Fibroblast of skin of scalp (primary cell): ENCODE measurements at regions not wholly inside any gene's neighbourhood (a gene's known extent, or its start where the extent isn't known, plus 50 kb on each side); places are given as distances from the start of the nearest gene placed in this dataset.
A peak's percentile ranks its signal among the peaks of the same experiment; 100 is the strongest.

Experiments used
- DNase-seq: peaks from one replicate; pipeline ENCODE4 v3.0.0-alpha.2; 2013

DNA sequence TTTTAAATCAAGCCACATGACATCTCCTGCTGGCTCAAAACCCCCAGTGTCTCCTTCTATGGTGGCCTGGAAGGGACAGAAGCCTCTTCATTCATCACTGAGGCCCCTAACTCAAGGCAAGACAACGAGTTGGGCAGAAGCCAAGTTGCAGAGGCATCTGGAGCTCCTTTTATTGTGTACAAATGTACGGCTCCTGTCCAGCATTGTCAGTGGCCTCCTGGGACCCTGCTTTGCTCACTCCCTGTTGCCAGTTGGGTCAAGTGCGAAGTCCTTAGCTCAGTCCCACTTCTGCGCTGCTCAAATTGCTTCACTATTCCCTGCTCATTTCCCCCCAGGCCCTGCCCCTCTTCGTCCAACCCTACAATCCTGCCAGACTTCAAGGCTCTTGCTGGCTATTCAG is 181.2 kb upstream of the PMEPA1 start:
- no peak for DNase-seq

DNA sequence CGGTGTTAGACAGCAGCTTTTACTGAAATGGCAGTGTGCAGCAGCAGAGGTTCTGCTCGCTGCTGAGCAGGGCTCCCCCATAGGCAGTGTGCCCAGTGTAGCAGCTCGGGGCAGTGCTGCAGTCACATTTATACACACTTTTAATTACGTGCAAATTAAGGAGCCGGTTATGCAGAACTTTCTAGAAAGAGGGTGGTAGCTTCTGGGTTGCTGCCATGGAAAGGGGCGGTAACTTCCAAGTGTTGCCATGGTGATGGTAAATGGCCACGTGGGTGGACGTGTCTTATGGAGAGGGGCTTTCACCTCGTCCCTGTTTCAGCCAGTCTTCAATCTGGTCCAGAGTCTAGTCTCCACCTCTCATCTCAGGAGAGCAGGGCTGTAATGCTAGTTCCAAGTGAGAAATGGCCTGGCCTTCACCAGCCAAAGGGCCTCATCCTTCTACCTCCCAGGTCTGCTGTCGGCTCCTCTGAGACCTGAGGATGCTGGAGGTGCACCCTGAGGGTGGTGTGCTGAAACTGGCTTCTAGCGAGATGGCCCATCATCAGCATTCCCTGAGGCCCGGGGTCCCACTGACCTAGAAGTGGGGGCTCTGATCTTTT is 180.5 kb upstream of the PMEPA1 start:
- no peak for DNase-seq

DNA sequence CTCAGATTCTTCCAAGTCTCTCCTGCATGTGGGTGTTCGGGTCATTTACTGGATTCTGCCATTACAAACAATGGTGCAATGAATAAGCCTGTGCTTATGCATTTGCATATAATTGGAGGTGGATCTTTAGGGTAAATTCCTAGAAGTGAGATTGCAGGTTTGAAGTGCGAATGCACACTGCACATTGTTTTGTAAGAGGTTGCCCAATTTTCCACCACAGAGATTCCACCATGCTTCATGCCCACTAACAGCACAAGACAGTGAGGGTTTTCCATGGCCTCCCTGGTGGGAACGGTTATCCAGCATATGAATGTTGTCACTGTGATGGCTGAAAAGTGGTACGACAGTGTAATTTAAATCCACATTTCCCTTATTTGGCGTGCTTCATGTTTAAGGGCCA is 178.8 kb upstream of the PMEPA1 start:
- DNase-seq: no peak

DNA sequence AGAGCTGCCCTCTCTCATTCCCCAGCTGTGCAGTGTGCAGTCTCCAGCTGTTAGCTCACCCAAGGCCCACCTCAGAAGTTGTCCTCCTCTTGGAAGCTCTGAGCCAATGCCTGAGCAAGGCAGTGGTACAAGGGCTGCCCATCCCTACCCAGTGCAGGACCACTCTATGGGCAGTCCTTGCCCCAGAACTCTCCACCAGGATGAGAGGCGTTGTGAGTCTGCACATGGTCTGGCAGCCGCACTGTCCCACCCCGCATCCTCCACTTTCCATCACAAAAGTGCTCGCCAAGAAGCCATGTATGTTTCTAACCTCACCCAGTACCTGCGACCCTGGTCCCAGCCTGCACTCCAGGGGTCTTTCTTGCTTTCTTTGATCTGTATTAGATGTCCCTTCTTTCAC is 175.1 kb upstream of the PMEPA1 start:
- DNase-seq: no peak

DNA sequence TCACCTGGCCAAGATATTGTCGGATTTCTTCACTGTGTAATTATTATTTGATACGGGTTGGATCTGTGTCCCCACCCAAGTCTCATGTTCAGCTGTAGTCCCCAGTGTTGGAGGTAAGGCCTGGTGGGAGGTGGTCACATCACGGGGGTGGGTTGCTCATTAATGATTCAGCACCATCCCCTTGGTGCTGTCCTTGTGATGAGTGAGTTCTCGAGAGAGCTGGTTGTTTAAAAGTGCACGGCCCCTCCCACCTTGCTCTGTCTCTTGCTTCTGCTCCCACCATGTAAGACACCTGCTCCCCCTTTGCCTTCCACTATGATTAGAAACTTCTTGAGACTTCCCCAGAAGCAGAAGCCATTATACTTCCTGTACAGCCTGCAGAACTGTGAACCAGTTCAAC is 173.9 kb upstream of the PMEPA1 start:
- no peak for DNase-seq

DNA sequence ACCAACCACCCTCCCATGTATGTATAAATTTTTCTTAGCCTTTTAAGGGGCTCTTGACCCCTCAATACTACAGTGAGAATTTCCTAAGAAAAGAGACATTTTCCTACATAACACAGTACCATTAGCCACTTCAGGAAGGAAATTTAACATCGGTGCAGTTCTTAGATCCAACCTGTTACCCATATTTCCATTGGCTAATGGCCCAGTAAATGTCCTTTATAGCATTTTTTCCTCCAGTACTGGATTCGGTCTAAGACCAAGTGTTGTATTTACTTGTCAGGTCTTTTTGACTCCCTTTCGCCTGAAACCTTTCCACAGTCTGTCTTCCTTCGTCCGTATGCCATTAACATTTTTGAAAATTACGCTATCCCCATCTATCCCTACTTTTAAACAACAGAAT is 173.4 kb upstream of the PMEPA1 start:
- DNase-seq: no peak

DNA sequence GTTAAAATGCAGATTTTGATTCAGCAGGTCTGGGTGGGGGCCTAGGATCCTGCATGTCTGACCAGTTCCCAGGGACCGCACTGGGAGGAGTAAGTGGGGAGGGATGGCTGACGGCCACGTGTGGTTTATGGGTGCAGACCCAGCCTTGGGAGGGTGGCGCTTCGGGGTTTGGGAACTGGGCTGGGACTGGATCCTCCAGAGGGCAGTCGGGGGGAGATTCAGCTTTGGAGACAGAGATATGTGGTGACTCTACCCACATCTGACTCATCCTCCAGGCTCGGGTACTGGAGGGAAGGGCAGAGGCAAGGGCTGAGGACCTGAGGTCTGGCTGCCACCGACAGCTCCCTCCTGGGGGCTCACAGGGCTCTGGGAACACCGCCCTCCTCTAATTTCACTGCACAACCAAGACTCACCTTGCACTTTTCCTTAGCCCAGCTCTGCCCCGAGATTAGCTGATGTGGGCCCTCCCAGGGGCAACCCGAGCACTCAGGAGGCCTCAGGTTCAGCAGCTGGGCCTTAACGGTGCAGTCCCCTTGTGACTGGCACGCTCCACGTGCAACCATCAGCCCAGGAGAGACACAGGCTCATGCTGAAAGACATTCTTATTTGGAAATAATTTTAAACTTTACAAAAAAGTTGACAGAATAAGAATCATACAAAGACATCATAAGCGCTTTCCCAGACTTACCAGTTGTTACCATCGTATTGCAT is 172.8 kb upstream of the PMEPA1 start:
- DNase-seq: peak; percentile 74

DNA sequence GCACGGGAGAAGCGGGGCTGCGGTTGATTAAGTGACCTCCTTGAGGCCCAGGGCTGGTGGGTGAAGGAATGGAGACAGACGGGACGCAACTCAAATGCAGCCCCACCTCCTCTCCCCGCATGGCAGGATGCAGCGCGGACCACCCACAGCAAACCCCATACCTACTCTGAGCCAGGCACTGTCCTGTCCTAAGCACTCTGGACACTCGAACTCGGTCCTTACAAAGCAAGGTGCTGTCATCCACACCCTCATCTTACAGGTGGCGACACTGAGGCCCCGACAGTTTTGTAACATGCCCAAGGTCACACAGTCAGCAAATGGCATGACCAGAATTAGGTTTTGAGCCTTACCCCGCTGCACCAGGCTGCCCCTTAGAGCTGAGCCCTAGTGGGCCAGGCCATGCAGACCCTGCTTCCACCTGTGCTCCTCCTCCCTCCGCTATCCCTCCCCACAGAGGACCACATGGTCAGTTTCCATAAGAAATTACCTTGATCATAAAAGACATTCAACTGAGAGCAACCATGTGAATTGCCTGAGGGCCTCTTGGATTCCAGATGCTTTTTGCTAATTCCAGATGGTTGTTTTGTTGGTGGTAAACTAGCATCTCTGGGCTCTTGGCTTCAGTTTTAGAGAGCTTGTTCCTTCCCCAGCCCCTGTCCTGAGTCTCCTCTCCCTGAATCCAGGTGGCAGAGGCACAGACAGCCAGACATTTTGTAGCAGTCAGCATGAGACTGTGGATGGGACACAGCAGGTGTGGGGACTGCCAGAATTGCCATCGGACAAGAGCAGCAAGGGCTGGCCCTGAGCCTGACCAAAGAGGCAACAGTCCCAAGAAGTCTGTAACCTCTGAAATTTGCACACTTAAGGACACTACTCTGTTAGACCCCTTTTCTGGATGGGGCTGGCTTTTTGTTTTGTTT is 171.9 kb upstream of the PMEPA1 start:
- DNase-seq: no peak

DNA sequence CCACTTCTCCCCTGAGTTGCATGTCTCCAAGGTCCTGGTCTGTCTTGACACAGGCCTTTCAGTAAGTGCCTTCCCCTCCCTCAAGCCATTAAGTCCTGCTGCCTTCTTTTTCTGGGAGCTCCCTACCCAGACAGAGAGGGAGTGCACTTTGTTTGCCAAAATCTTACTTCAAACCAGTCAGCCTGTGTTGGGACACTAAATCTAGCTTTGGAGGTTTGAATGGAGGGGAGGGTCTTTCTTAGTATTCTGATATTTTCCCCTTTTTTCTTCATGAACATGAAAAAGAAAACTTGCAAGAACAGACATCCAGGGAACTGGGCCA is 170.7 kb upstream of the PMEPA1 start:
- no peak for DNase-seq

DNA sequence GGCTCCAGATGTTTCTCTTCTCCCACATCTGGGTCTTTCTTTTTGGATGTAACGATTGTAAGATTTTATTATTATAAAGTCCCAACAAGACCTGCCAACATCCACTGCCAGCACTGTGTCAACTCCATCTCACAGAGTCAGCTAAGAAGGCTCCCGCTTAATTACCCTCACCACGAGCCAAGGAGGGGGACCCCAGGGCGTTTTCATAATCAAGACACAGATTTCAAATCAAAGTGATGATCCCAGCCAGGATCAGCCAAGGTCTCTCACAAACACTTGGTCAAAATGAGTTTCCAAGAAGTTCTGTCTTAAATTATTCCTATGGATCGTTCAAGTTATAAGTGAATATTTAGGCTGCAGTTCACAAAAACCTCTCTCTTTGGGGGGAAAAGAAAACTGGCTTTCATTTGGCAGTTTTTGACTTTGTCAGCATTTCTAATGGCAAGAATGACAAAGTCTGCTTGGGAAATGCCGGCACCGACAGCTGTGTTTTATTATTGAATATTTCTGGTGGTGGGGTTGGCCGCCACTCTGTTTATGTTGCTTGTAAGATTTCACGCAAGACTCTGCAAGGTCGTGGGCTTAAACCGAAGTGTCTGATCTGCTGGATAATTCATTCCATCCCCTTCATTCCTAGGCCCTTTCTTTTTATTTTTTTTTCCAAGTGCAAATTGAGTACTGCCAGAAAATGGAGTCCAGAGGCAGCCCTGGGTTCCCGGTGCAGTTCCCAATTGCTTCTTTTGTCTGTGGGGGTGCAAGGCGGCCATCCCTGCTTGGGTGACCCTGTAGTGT is 170.2 kb upstream of the PMEPA1 start:
- peak; percentile 91 for DNase-seq

DNA sequence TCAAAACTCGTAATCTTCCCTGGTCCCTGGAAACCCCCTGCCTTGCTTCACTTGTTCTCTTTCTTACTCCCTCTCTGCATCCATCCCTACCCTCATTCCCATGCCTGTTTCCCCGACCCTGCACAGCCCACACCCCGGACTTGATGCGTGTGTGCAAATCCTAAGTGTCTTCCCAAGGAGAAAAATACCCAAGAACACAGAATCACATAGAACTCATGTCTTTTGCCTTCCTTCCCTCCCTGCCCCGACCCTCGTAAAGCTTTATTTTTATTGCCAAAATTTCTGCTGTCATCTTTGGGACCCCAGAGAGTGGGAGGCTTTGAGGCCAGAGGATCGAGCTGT is 169.6 kb upstream of the PMEPA1 start:
- DNase-seq: no peak

DNA sequence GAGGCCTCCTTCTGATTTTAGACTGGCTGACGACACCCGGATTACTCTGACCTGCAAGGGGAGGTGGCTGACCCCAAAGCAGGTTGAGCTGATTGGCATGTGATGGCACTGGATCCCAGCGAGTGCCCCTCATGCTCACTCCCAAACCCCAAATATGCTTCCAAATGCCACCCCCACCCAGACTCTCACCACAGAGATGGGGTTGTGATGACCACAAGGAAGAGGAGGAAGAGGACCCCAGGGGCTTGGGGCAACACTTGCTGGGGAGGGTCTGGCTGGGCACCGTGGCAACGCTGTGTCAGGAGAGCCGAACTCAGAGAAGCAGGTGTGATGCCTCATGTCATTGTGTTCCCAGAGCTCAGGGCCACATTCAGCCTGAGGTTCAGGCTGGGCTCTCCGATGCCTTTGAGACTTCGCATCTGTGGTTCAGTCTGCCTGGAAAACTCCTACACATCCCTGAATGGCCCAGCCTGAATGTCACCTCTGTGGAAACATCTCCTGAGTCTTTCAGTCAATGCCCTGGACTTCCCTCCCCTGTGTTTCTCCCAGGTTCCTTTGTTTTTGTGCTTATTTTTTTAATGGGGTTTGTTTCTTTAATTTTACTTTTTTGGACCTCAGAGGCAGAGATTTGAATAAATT is 169.1 kb upstream of the PMEPA1 start:
- no peak for DNase-seq

DNA sequence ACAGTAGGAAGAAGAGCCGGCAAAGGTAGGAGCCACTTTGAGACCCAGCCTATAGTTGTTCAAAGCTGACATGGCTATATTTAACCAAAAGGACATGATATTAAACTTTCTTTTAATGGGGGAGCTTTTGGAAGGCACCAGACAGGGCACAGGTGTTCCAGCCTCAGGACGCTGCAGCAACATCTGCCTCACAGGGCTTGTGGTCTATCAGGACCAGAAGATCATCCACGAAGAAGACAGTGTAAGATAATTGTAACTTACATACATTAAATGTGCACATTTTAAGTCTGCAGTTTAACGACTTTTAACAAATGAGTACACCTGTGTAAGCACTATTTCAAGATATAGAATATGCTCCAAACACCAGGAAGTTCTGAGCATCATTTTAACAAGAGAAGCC is 168.2 kb upstream of the PMEPA1 start:
- DNase-seq: no peak

DNA sequence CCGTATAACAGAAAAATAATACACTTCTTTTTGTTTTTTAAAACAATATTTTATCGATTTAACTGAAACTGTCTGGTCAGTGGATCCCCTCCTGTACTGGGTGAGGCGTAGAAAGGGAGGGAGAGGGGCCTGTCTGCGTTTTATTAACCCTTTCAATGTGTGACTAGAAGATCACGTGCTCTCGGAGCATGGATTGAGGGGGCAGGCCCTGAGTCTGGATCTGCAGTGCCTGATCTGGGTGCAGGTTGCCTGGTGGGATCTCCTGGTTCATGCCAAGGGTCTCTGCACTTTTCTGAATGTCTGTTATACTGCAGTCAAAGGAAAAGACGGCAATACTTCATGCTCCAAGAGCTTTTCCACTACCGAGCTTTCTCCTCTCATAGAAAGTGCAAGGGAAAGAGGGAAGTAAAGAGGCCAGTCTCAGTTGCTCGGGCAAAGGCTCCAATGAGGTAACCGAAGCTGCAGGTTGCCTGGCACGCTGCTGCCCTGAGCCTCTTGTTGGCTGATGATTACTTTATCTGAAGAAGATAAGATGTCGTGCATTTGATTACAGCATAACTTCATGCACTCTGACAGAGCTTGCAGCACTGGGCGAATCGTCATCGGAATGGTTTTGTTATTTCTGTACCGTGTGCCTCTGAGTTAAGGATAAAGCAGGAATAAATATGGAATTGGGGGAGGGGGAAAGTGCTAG is 167.5 kb upstream of the PMEPA1 start:
- no peak for DNase-seq

DNA sequence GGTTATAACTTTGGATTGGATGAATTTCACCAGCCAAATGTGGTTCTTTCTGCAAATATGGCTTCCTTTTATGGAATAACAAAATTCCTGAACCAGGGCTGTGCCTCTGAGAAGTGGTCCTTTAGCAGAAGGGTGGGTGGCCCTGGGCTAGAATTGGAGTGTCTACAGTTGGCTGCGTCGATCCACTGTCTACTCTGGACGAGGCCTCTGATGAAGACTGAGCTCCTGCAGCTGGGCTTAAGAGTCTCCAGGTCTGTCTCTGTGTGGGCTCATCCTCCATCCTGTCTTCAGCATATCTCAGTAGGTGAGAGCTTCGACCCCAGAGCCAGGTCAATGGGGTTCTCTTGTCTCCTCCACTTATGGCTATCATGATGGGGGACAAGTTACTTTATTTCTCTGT is 166.3 kb upstream of the PMEPA1 start:
- no peak for DNase-seq

DNA sequence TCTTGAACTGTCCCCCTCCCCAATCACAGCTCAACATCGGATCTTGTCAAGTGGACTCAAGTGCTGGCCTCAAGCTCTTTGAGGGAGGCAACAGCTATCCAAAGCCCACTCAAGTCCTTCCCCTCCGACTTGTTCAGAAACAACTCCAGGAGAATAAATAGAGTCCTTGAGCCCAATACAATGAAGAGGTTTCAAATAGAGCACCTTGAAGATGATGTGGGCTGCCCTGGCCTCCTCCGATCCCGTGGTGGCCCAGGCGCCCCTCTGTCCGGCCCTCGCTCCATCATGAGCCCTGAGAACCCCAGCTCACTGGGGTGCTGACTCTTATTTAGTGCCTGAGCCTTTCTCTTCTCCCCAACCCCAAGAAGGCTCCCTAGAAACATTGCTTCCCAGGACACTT is 164.3 kb upstream of the PMEPA1 start:
- DNase-seq: no peak

DNA sequence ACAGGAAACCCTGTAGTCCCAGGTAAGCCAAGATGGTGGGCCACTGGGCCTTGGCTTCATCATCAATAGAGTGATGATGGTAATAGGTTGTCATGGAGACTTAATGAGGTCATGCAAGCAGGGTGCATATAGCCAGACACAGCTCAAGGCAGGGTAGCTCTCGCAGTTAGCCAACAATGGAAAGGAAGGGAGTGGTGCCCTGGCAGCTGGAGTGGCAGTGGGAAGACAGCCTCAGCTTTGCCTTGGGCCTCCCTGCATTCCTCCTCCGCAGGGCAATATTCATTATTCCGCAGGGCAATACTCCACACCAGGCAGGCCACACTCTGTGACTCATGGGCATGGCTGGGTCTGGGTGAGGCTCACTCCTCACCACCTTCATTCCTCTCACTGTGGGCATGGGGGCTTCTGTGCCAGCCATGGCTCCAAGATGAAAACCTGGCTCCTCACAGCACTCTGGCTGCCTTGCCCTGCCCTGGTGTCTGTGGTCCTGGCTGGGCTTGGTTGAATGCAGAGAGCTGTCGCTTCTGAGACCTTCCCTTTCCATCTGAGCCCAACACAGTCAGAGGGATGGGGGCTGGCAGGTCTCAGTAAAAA is 163.1 kb upstream of the PMEPA1 start:
- no peak for DNase-seq

DNA sequence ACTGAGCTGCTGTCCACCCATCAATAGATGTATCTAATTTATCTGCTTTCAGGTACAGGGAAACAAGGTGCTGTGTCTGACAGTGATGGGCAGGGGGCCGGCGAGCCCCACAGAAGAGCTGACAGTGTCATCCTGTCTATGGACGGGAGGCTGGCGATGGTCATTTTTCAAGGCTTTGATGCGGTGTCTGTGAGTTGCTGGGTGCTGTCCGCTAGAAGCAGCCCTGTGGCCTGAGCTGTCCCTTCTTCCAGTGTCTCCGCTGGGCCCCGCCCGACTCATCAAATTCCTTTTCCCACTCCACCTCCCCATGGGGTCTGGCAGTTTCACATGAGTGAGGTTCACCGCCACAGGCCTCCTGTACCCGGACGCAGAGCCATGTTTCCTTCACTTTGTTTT is 161.4 kb upstream of the PMEPA1 start:
- DNase-seq: no peak

DNA sequence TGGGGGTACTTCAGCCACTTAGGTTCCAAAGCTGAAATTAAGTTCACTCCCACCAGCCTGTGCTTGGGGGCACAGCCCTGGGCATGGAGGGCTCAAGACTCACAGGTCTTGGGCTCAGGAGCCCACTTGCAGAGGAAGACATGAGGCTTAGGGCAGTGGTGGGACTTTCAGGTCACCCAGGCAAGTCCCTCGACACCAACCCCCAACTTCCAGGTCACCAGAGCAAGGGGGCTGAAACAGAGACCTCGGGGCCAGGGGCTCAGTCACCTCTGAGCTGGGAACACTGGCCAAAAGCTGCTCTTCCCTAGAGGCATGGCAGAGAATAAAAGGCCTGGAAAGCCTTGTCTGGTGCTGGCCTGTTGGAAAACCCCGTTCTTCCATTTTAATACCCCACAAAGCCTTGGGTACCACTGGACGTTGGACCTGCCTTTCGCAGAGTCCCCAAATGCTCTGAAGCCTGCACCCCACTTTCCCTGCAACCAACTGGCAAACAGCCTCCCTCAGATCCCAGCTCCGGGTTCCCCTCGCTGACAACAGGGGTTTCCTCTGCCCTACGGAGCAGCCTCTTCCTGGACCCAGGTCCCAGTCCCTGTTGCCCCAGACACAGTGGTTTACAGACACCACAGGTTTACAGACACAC is 160.9 kb upstream of the PMEPA1 start:
- no peak for DNase-seq

DNA sequence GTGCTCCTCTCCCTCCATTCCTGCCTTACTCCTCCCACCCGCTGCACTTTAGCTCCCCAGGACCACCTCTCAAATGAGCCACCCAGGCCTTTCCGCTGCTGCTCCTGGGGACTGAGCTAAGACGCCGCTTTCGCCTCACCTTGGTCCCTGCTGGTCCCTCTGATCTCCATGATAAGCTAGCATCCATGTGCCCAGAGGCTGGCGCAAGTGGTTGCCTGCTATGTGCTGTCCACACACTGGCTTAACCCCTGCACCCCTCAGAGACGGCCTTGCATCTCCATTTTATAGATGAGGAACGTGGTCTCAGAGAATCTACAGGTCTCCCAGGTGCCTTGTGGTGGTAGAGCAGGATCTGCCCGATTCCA is 160.1 kb upstream of the PMEPA1 start:
- no peak for DNase-seq

DNA sequence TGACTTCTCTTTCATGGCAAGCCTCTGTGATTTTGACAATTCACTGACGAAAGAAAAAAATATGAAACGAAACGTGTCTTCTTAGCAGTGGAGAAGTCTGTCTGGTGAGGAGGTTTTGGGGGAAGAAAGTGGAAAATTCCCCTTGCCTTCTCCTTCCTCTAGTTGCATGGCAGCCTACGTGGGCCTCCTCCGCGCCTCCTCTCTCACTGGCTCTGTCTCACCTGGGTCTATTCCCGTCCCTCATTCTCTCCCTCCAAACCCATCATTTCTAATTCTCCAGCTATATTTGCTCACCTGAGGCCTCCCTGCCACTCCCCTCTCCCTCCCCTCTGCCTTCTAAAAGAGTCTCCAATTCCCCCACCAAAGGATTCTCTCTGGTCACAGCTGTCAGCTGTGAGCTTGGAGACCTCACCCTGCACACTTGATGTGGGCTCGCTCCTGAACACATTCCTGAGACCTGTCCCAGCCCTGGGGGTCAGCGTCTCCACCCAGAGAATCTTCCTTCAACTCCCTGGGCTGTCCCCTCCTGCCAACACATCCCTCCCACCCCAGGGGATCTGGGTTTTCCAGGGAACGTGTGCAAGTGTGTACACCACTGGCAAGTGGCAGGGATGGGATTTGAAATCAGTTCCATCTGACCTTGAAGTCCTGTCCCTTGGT is 159.6 kb upstream of the PMEPA1 start:
- DNase-seq: no peak
